Dermis microvascular lymphatic vessel endothelial cell (primary cell): ENCODE measurements at regions not wholly inside any gene's neighbourhood (a gene's known extent, or its start where the extent isn't known, plus 50 kb on each side); places are given as distances from the start of the nearest gene placed in this dataset.

Source experiments
- DNase-seq, 2 donors: peaks; one replicate each; pipeline versions ENCODE4 v3.0.0 to v3.0.0-alpha.2; 2010; ENCODE audit warnings: low read depth in 2 of 2

GRCh38 chr12:89939522-89940215 lies 231.0 kb upstream of the ATP2B1 start:
- no peak for DNase-seq

GRCh38 chr12:89936631-89937030 lies 228.0 kb upstream of the ATP2B1 start:
- DNase-seq = no peak

- DNase-seq = no peak
Measured at GRCh38 chr12:89935850-89936249, 227.2 kb upstream of the ATP2B1 start.

- no peak for DNase-seq
Measured at GRCh38 chr12:89933911-89934310, 225.3 kb upstream of the ATP2B1 start.

DNA sequence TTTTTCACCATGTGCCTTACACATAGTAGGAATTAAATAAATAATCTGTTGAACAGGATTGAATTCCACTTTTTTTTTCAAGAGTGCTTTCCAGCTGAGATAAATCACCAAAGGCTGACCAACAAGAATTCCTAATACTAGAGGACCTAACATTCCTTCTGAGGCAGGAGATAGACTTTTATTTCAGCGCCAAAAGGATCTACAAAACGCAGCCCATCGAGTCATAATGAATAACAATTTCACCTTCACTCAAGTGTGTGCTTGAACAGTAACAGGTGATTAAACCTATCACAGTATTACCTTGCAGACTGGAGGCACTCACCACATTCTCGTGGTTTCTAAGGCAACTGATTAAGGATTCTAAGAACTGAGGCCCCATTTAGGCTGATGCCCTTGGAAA lies 224.3 kb upstream of the ATP2B1 start:
- no peak for DNase-seq

DNA sequence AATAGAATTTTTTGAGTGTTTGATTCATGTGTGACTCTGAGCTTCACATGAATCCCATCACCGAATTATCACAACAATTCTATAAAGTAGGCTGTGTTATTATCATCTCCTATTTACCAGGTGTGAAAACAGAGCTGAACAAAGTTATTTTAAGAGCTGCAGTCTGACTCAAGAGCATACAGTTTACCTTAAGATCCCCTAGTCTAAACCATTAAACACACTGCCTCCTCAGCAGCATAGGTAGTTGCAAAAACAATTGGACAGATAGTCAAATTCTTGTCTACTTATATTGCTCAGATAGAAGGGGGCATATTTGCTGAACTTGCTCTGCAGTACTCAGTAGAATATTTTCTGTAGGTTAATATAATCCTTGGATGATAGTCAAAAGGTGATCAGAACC lies 219.8 kb upstream of the ATP2B1 start:
- no peak for DNase-seq

GRCh38 chr12:89927226-89927698 lies 218.6 kb upstream of the ATP2B1 start:
- DNase-seq = no peak

GRCh38 chr12:89924191-89924590 lies 215.6 kb upstream of the ATP2B1 start:
- no peak for DNase-seq

GRCh38 chr12:89923091-89923490 lies 214.5 kb upstream of the ATP2B1 start:
- no peak for DNase-seq

- DNase-seq = no peak
Measured at GRCh38 chr12:89920866-89921265, 212.2 kb upstream of the ATP2B1 start.

DNA sequence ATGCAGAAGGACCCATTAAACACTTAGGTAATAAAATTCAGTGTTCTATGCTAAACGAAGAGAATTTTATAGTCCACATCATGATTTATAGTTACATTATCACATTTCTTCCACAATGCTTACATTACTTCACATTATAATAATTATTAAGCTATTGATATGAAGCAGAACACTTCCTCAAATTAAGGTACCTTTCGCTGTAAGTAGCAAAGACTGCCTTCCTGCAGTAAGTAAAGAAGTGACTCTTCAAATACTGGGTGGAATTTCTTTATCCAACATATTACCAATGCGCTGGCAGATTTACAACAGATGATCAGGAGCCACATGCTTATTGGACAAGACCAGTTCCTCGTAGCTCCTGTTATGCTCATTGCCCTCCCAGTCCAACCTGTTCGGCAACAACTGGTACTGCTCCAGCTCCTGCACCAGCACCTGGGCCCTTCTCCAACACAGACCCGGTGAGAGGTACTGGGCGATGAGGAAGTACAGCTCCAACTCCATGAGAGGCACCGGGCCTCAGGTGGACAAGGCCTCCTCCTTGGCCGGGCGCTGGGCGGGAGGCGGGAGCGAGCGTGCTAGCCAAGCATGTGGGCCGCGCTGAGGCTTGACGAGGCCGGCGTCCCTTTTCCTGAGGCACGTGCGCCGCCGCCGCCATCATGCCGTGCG lies 210.7 kb upstream of the ATP2B1 start:
- DNase-seq = no peak

DNA sequence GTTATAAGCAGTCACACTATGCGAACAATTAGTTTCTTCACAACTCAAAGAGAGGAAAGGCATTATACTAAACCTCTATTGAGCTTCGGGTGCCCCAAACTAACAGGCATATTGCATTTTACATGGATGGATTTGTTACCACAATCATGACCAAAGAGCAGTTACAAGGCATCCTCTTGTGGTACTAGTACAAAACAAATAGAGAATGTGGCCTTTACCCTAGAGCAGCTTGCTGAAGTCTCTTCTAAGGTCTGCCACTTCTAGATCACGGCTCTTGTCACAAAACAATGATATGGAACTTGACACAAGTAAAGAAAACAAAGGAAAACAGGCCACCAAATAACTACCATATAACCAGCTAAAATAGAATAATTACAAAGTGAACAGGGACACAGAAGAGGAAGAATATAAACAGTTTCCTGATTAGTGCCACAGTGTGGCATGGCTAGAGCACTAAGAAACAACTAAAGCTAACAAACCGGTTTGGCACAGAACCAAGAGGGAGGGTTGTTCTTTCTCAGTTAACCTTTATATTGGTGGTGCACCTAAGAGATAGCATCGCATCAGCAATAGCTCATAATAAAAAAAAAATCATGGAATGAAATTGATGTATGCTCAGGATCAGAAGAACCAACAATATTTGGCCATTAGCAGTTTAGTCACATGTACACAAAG lies 209.7 kb upstream of the ATP2B1 start:
- DNase-seq = no peak

DNA sequence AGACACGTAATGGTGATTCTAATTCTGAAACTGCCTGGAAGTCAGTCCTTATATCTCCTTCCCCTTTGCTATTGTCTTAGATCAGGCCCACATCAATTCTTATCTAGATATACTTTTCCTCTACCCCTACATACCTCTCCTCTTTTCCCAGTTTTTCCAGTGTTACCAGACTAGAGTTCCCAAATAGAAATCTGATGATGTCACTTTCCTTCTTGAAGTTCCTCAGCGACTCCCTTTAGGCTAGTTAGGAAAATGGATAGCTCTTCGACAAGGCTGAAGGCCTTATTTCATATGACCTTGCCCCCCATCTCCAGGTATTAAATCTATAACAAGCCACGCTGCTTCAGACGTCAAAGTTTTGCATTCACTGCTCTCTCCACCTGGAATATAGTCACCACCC lies 201.1 kb upstream of the ATP2B1 start:
- DNase-seq = no peak

- DNase-seq = no peak
Measured at GRCh38 chr12:89907659-89908058, 199.0 kb upstream of the ATP2B1 start.

- no peak for DNase-seq
Measured at GRCh38 chr12:89906824-89907223, 198.2 kb upstream of the ATP2B1 start.

DNA sequence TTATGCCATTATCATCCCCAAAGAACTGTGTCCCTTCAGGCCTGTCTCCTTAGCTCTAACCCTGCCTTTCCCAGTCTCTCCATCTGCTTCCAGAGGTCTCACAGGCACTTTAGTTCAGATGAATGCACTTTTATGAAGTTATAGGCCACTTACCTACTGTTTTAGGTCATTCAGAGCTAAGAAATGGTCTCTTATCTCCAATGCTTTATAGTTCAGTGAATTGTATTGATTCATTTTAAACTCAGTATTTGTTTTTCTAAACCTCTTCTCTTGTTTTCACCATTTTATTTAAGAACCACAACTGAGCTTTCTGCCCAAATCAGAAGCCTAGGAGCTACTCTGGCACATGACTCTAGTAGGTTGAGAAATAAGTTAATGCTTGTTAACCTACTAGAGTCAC lies 197.5 kb upstream of the ATP2B1 start:
- DNase-seq = no peak

DNA sequence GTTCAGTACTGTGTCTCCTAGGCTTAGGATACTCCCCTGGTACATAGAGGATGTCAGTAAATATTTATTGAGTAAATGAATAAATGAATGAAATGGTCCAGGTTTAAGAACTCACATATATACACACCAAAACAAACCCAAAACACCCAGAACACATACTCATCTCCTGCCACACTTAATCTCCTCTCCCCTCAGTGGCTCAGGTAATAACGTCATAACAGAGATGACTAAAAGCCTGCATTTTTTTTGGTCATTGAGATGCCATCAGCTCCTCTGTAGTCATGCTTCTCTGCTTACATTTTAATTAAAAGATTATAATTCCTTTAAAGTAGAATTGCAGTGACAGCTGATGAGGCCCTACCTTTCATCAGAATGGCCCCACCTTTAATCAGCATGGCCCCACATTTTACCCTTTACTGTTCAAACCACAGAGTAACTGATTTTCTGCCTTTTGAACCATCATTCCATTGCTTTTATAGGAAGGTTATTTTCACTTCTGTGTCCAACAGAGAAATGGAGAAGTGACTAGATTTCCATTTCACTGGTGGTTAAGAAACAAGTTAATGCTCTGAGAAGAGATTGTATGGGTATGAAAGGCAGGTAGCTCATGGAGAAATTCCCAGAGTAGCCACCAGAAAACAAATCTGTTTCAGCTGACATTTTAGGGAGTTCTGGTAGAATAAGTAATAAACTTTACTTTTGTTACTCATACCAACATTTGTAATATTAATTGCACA lies 193.4 kb upstream of the ATP2B1 start:
- DNase-seq = no peak

DNA sequence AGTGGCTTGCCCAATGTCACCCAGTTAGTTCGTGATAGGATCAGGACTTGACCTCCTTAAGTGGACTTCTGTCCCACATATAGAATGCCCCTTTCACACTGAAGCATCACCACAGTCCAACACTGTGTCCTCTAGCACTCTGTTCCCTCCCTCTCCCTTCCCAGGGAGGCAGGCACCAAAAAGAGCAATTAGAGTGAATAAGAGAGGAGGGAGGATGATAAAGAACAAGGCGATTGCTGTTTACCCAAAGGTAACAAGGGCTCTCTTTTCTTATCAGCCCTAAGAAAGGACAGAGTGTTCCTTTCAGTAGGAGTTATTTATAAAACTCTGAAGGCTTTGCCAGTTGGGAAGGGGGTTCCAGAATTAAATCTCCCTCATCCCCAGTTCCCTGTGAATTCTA lies 192.7 kb upstream of the ATP2B1 start:
- no peak for DNase-seq

DNA sequence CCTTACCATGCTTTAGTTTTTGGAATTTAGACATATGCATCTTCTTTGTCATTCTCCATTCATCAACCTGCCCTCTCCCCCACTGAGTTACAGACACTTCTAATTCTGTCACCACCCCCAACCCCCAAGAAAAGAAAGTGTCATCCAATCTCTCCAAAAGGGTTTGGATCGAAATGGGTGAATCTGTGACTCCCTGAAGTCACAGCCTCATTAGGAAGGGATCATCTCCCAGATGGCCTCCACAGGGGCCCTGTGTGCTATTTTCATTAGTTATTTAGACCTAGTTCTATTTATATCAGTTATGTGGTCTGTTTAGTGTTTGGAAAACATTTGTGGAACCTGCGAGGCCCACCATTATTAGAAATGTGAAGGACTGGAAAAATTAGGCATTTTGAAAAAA lies 191.0 kb upstream of the ATP2B1 start:
- no peak for DNase-seq

DNA sequence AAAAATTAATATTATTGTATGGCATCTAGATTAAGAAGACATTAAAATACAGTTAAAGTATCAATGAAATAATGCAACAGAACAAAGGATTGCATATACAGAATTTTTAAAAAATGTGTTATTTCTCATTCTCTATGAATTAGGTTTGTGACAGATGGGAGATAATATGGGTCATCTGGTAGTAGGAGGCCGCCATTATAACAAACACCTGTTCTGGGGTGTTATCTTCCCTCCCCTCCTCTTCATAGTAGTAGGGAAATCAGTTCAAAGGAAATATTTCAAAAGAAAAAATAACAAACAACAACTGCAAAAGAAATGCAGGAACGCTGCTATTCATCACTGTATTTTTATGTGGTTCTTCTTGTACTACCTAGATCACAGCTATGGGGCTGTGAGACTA lies 187.0 kb upstream of the ATP2B1 start:
- no peak for DNase-seq

GRCh38 chr12:89895101-89895500 lies 186.5 kb upstream of the ATP2B1 start:
- DNase-seq = no peak
